ENCODE measurements at regions not wholly inside any gene's neighbourhood (a gene's known extent, or its start where the extent isn't known, plus 50 kb on each side); places are given as distances from the start of the nearest gene placed in this dataset.

DNA sequence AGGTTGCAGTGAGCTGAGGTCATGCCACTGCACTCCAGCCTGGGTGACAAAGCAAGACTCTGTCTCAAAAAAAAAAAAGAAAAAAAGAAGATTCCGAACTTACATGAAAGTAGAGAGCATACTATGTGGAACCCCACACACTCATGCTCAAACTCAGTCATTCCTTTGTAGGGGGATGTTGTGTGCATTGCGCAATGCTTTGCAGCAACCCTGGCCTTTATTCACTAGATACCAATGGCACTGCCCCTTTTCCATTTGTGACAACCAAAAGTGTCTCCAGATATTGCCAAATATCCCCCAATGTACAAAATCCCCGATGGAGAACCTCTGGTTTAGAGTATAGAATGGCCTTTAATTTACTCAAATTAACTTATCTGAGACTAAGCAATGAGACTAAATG lies 158.6 kb downstream of the GJA1 start:
- no peak for TF ChIP-seq FOXP2 (optimal IDR thresholded peaks at IDR 0.05; ENCODE audit: borderline replicate concordance, extremely low read depth, extremely low read length, insufficient read depth)
- no peak for TF ChIP-seq POLR2AphosphoS5 (IDR thresholded peaks at IDR 0.05; ENCODE audit: low read depth, low read length)
- TF ChIP-seq TAF1 (IDR thresholded peaks at IDR 0.05; ENCODE audit: borderline replicate concordance, insufficient read depth, low read length) = no peak
- TF ChIP-seq SIN3A (IDR thresholded peaks at IDR 0.05; ENCODE audit: borderline replicate concordance, insufficient read depth, low read length) = no peak
- TF ChIP-seq, protein P1, sequence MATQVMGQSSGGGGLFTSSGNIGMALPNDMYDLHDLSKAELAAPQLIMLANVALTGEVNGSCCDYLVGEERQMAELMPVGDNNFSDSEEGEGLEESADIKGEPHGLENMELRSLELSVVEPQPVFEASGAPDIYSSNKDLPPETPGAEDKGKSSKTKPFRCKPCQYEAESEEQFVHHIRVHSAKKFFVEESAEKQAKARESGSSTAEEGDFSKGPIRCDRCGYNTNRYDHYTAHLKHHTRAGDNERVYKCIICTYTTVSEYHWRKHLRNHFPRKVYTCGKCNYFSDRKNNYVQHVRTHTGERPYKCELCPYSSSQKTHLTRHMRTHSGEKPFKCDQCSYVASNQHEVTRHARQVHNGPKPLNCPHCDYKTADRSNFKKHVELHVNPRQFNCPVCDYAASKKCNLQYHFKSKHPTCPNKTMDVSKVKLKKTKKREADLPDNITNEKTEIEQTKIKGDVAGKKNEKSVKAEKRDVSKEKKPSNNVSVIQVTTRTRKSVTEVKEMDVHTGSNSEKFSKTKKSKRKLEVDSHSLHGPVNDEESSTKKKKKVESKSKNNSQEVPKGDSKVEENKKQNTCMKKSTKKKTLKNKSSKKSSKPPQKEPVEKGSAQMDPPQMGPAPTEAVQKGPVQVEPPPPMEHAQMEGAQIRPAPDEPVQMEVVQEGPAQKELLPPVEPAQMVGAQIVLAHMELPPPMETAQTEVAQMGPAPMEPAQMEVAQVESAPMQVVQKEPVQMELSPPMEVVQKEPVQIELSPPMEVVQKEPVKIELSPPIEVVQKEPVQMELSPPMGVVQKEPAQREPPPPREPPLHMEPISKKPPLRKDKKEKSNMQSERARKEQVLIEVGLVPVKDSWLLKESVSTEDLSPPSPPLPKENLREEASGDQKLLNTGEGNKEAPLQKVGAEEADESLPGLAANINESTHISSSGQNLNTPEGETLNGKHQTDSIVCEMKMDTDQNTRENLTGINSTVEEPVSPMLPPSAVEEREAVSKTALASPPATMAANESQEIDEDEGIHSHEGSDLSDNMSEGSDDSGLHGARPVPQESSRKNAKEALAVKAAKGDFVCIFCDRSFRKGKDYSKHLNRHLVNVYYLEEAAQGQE (IDR thresholded peaks at IDR 0.05; ENCODE audit: insufficient read depth in 1 of 2, low read depth in 2 of 2, low read length in 2 of 2) = no peak

DNA sequence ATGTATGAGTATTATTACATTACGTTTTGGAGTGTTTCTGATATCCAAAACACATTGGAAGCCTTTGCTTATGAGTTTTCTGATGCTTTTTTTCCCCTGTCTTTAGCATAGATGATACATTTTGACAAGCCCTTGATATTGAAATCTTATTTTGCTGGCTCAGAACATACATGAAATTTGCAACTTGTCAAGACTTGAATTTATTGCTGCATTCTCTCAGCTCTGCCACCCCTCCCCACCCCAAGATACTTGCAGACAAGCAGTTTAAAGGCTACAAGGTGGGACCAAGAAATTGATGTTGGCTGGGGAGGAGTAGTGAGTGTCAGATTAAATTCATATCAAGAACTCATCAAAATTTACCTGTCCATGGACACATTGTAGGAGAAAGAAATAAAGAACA lies 160.2 kb downstream of the GJA1 start:
- TF ChIP-seq TAF1 (IDR thresholded peaks at IDR 0.05; ENCODE audit: borderline replicate concordance, insufficient read depth, low read length) (no peak), POLR2AphosphoS5 (IDR thresholded peaks at IDR 0.05; ENCODE audit: low read depth, low read length) (no peak), FOXP2 (optimal IDR thresholded peaks at IDR 0.05; ENCODE audit: borderline replicate concordance, extremely low read depth, extremely low read length, insufficient read depth) (no peak), SIN3A (IDR thresholded peaks at IDR 0.05; ENCODE audit: borderline replicate concordance, insufficient read depth, low read length) (no peak)
- TF ChIP-seq, protein P1 (IDR thresholded peaks at IDR 0.05; ENCODE audit: insufficient read depth in 1 of 2, low read depth in 2 of 2, low read length in 2 of 2) = no peak

DNA sequence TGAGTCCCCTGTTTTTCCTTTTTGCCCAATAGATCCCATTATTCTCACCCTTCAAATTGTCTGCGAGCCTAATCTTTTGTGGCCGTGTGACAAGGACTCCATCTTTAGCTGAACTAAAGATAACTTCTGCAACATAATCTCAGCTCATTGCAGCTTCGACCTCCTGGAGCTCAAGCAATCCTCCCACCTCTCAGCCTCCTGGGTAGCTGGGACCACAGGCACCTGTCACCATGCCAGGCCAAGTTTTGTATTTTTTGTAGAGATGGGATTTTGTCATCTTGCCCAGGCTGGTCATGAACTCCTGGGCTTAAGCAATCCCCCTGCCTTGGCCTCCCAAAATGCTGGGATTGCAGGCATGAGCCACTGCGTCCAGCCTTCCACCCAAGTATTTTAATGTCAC lies 161.0 kb downstream of the GJA1 start:
- TF ChIP-seq SIN3A (IDR thresholded peaks at IDR 0.05; ENCODE audit: borderline replicate concordance, insufficient read depth, low read length) = no peak

DNA sequence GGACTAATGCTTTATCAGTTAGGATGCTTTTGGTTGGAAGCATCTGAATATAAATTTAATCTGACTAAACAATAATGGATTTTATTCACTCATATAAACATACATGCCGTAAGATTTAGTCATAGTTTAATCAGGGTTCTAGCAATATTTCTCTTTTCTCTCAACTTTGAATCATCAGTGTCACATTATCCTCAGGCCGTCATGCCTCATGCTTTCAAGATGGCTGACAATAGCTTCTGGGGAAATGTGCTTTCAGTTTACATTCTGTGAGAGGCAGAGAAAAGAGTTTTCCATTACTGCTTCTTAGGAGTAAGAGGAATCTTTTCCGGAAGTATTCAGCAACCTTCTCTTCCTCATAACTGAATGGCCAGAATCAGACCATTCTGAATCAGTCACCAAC lies 162.2 kb downstream of the GJA1 start:
- TF ChIP-seq FOXP2 (optimal IDR thresholded peaks at IDR 0.05; ENCODE audit: borderline replicate concordance, extremely low read depth, extremely low read length, insufficient read depth) = no peak
- TF ChIP-seq SIN3A (IDR thresholded peaks at IDR 0.05; ENCODE audit: borderline replicate concordance, insufficient read depth, low read length) = no peak
- TF ChIP-seq, protein P1 (IDR thresholded peaks at IDR 0.05; ENCODE audit: insufficient read depth in 1 of 2, low read depth in 2 of 2, low read length in 2 of 2) = no peak

DNA sequence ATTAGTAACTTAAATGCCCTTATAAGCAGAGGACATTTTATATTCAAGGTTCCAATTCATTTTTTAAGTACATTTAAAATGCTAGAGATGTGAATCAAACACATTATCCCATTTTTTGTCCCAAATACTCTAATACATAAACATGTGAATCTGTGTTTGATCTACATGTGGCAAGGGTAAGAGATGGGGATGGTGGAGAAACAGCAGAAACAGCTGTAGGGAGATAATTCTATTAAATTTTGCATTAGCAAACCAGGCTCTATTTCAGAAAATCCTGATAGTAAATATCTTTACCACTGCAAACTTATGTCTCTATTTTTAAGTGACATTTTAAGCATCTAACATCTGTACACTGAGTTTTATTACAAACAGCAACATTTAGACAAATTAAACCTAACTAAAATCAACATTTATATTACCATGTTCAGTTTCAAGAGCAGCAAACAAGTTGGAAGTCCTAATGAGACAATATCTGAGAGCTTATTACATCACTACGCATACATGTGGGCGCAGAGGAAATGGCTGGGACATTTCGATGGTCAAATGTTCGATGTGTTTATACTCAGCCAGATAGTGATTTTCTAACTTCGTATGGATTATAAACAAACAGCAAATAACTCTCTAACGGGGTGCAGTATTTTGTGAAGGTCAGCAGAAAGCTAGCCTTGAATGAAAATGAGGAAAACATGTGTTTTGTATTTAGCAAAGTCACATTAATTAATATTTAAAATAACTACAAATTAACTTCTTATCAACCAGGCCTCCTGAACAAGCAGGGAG lies 165.1 kb downstream of the GJA1 start:
- TF ChIP-seq, protein P1 (IDR thresholded peaks at IDR 0.05; ENCODE audit: insufficient read depth in 1 of 2, low read depth in 2 of 2, low read length in 2 of 2) = no peak
- TF ChIP-seq SIN3A (IDR thresholded peaks at IDR 0.05; ENCODE audit: borderline replicate concordance, insufficient read depth, low read length) (no peak), TAF1 (IDR thresholded peaks at IDR 0.05; ENCODE audit: borderline replicate concordance, insufficient read depth, low read length) (no peak), POLR2AphosphoS5 (IDR thresholded peaks at IDR 0.05; ENCODE audit: low read depth, low read length) (no peak), FOXP2 (optimal IDR thresholded peaks at IDR 0.05; ENCODE audit: borderline replicate concordance, extremely low read depth, extremely low read length, insufficient read depth) (no peak)

Data from PFSK-1 (cell line).